Keratinocyte (primary cell): ENCODE measurements at regions not wholly inside any gene's neighbourhood (a gene's known extent, or its start where the extent isn't known, plus 50 kb on each side); places are given as distances from the start of the nearest gene placed in this dataset.
A peak's percentile ranks its signal among the peaks of the same experiment; 100 is the strongest.

Experiments used
- DNase-seq: peaks from one replicate; pipeline ENCODE4 v3.0.0-alpha.2; 2011; ENCODE audit warnings: low read depth, missing footprints, low spot score
- FAIRE-seq: peaks from 2 replicates; lab custom pipeline; 2011; peaks lifted over from hg19 to GRCh38; lab: Jason Lieb, UNC
- H2AFZ ChIP-seq: 2 replicates; pipeline ENCODE4 v1.6.0; 2012; ENCODE audit warnings: low read length, control low read depth, inconsistent platforms; ENCODE audit not compliant: control insufficient read depth
- H3K27ac ChIP-seq: 2 replicates; pipeline ENCODE4 v1.5.1; 2011; ENCODE audit warnings: low read length; ENCODE audit not compliant: control insufficient read depth, insufficient read depth
- H3K27me3 ChIP-seq: 3 replicates; pipeline ENCODE4 v1.6.0; 2011; ENCODE audit warnings: low read length; ENCODE audit not compliant: control insufficient read depth, insufficient read depth; ENCODE audit errors: extremely low read depth
- H3K36me3 ChIP-seq, 2 experiments: 2 replicates in 1 of 2; 3 replicates in 1 of 2; pipeline ENCODE4 v1.5.1; 2011; ENCODE audit warnings: low read length in 2 of 2, mild to moderate bottlenecking in 1 of 2; ENCODE audit not compliant: control insufficient read depth in 2 of 2, insufficient read depth in 2 of 2; ENCODE audit errors: extremely low read depth in 1 of 2
- H3K4me1 ChIP-seq: 3 replicates; pipeline ENCODE4 v1.5.1; 2011; ENCODE audit warnings: low read length; ENCODE audit not compliant: control insufficient read depth, insufficient read depth; ENCODE audit errors: extremely low read depth
- H3K4me2 ChIP-seq: 3 replicates; pipeline ENCODE4 v1.6.0; 2011; ENCODE audit warnings: low read depth, low read length; ENCODE audit not compliant: control insufficient read depth, insufficient read depth; ENCODE audit errors: extremely low read depth
- H3K4me3 ChIP-seq, 3 experiments: fragments of 200-600 bp in 1 of 3; sonication (generic) in 1 of 3; 2 replicates in 2 of 3; 3 replicates in 1 of 3; pipeline ENCODE4 v1.5.1; 2011 to 2016; ENCODE audit warnings: low read length in 3 of 3, mild to moderate bottlenecking in 3 of 3, control low read depth in 2 of 3, inconsistent platforms in 1 of 3, low read depth in 1 of 3, mixed read lengths in 1 of 3, mixed run types in 1 of 3, moderate library complexity in 1 of 3; ENCODE audit not compliant: control insufficient read depth in 2 of 3, insufficient read depth in 2 of 3; ENCODE audit errors: extremely low read depth in 1 of 3
- H3K79me2 ChIP-seq: 2 replicates; pipeline ENCODE4 v1.6.0; 2012; ENCODE audit warnings: low read length; ENCODE audit not compliant: control insufficient read depth, insufficient read depth
- H3K9ac ChIP-seq: 3 replicates; pipeline ENCODE4 v1.6.0; 2011; ENCODE audit warnings: low read length; ENCODE audit not compliant: control insufficient read depth, insufficient read depth; ENCODE audit errors: extremely low read depth
- H3K9me1 ChIP-seq: 3 replicates; pipeline ENCODE4 v1.6.0; 2011; ENCODE audit warnings: low read length; ENCODE audit not compliant: control insufficient read depth, insufficient read depth; ENCODE audit errors: extremely low read depth
- H3K9me3 ChIP-seq: 2 replicates; pipeline ENCODE4 v1.5.1; 2012; ENCODE audit warnings: low read depth, low read length; ENCODE audit not compliant: control insufficient read depth
- H4K20me1 ChIP-seq: 3 replicates; pipeline ENCODE4 v1.6.0; 2011; ENCODE audit warnings: low read length; ENCODE audit not compliant: control insufficient read depth, insufficient read depth; ENCODE audit errors: extremely low read depth
- CTCF ChIP-seq, 3 experiments: IDR thresholded peaks in 1 of 3; conservative IDR thresholded peaks in 1 of 3; optimal IDR thresholded peaks in 1 of 3; 2 replicates in 2 of 3; 3 replicates in 1 of 3; pipeline versions ENCODE3 to v1.5.1; 2011; ENCODE audit warnings: low read length in 3 of 3, mild to moderate bottlenecking in 3 of 3, moderate library complexity in 2 of 3, control low read depth in 1 of 3, inconsistent platforms in 1 of 3; ENCODE audit not compliant: insufficient read depth in 2 of 3; ENCODE audit errors: extremely low read depth in 1 of 3
- EZH2 ChIP-seq: IDR thresholded peaks from one replicate; pipeline ENCODE4 v1.6.1; 2012; ENCODE audit warnings: inconsistent platforms, mild to moderate bottlenecking, low read length, moderate library complexity
- dilution Hi-C: fragments of 300-500 bp; cut with MboI; formaldehyde crosslinking; loops from one replicate; pipeline ENCODE4 v1.7.0; 2020; ENCODE audit warnings: low sequenced_read_pairs; ENCODE audit not compliant: extremely low pct_ligation_motif_present

GRCh38 chr11:8813658-8814057 lies 97.3 kb upstream of the AKIP1 start:
- Histone ChIP-seq H3K9me3 (no peaks in the 10 kb centered on the region), H2AFZ (peak overlapping the region; percentile 77), H3K27me3 (no peaks in the 10 kb centered on the region), H3K9me1 (peaks cover 3% of the 10 kb centered on the region), H3K36me3 (peaks cover 0 to 2% of the 10 kb centered on the region in 2 experiments), H3K9ac (peak overlapping the region; percentile 60), H3K4me1 (peaks cover 54% of the 10 kb centered on the region), H4K20me1 (no peaks in the 10 kb centered on the region), H3K27ac (peak overlapping the region; percentile 92), H3K79me2 (peaks cover 21% of the 10 kb centered on the region), H3K4me2 (peak overlapping the region; percentile 65), H3K4me3 (peak overlapping the region in 1 of 3 experiments; percentile 23)
- dilution Hi-C loops, result no loop called here
- TF ChIP-seq CTCF (optimal IDR thresholded peaks at IDR 0.05 in 1 of 3, IDR thresholded peaks at IDR 0.05 in 1 of 3, conservative IDR thresholded peaks at IDR 0.05 in 1 of 3; ENCODE audit: extremely low read depth in 1 of 3, insufficient read depth in 2 of 3, low read length in 3 of 3) (peak; percentile 83 to 95 (median 84)), EZH2 (no peak)
- DNase-seq, result no peak
- FAIRE-seq, result peak; percentile 65

GRCh38 chr11:8814209-8814922 lies 96.6 kb upstream of the AKIP1 start:
- Histone ChIP-seq H3K4me2 (peak overlapping the region; percentile 65), H2AFZ (no peak overlapping the region), H3K9me1 (peaks cover 3% of the 10 kb centered on the region), H3K79me2 (peaks cover 14% of the 10 kb centered on the region), H3K27ac (peak overlapping the region; percentile 92), H3K4me3 (no peak overlapping the region), H3K36me3 (peaks cover 0 to 2% of the 10 kb centered on the region in 2 experiments), H3K9ac (peak overlapping the region; percentile 60), H3K9me3 (no peaks in the 10 kb centered on the region), H4K20me1 (no peaks in the 10 kb centered on the region), H3K4me1 (peaks cover 47% of the 10 kb centered on the region), H3K27me3 (no peaks in the 10 kb centered on the region)
- TF ChIP-seq EZH2 (no peak), CTCF (optimal IDR thresholded peaks at IDR 0.05 in 1 of 3, IDR thresholded peaks at IDR 0.05 in 1 of 3, conservative IDR thresholded peaks at IDR 0.05 in 1 of 3; ENCODE audit: extremely low read depth in 1 of 3, insufficient read depth in 2 of 3, low read length in 3 of 3) (no peak)
- FAIRE-seq (peak; percentile 81), DNase-seq (peak; percentile 87)
- dilution Hi-C loops, result no loop called here
